Thymus (tissue), 11 donors: ENCODE measurements at regions not wholly inside any gene's neighbourhood (a gene's known extent, or its start where the extent isn't known, plus 50 kb on each side); places are given as distances from the start of the nearest gene placed in this dataset.

Experiments
- DNase-seq, 9 donors: peaks; one replicate each; pipeline ENCODE4 v3.0.0-alpha.2; 2013; ENCODE audit warnings: low spot score in 9 of 9, low read depth in 6 of 9, missing footprints in 1 of 9
- H3K27ac ChIP-seq, 2 donors: one replicate each; pipeline ENCODE4 v1.5.1; 2013; ENCODE audit warnings: control low read depth in 1 of 2, low read depth in 1 of 2, low read length in 1 of 2, mild to moderate bottlenecking in 1 of 2, moderate library complexity in 1 of 2
- H3K27me3 ChIP-seq, 2 donors: one replicate each; pipeline ENCODE4 v1.5.1; 2013; ENCODE audit warnings: low read length in 1 of 2; ENCODE audit not compliant: control insufficient read depth in 2 of 2, insufficient read depth in 1 of 2
- H3K36me3 ChIP-seq, 2 donors: one replicate each; pipeline ENCODE4 v1.5.1; 2013; ENCODE audit warnings: low read length in 1 of 2, mild to moderate bottlenecking in 1 of 2, moderate library complexity in 1 of 2; ENCODE audit not compliant: control insufficient read depth in 2 of 2, insufficient read depth in 2 of 2
- H3K4me1 ChIP-seq, 2 donors: one replicate each; pipeline ENCODE4 v1.5.1; 2013; ENCODE audit warnings: low read length in 2 of 2; ENCODE audit not compliant: control insufficient read depth in 2 of 2, insufficient read depth in 2 of 2
- H3K4me3 ChIP-seq, 2 donors: one replicate each; pipeline ENCODE4 v1.5.1; 2013; ENCODE audit warnings: low read length in 2 of 2, control low read depth in 1 of 2, mild to moderate bottlenecking in 1 of 2
- H3K9me3 ChIP-seq, 2 donors: one replicate each; pipeline ENCODE4 v1.5.1; 2013; ENCODE audit warnings: low read length in 1 of 2, mild to moderate bottlenecking in 1 of 2; ENCODE audit not compliant: control insufficient read depth in 2 of 2, insufficient read depth in 1 of 2
- WGBS: extraction: QIAGEN DNeasy Blood & Tissue Kit; methylation state at CpG from one replicate; pipeline ENCODE4 v1.1.7; 2013; 5-methylcytosine and 5-hydroxymethylcytosine counted together
- donor health status: healthy.

- Histone ChIP-seq H3K4me3 (no peak overlapping the region), H3K4me1 (peaks cover 4 to 8% of the 10 kb centered on the region in 2 donors), H3K9me3 (no peaks in the 10 kb centered on the region), H3K27me3 (peaks cover 54 to 93% of the 10 kb centered on the region in 2 donors), H3K27ac (no peak overlapping the region), H3K36me3 (no peaks in the 10 kb centered on the region)
- 51% methylated on average over 5 of the region's 5 CpGs for WGBS
- no peak for DNase-seq
Observed at GRCh38 chr2:176639671-176640070, 370.4 kb downstream of the MTX2 start.

GRCh38 chr2:176641436-176641835 lies 372.2 kb downstream of the MTX2 start:
- peaks cover 48 to 96% of the 10 kb centered on the region in 2 donors for H3K27me3 ChIP-seq
- no peaks in the 10 kb centered on the region for H3K9me3 ChIP-seq
- no peak overlapping the region for H3K4me3 ChIP-seq
- no peak for DNase-seq
- WGBS, result 97% methylated on average over 2 of the region's 2 CpGs
- no peaks in the 10 kb centered on the region for H3K36me3 ChIP-seq
- peaks cover 4 to 8% of the 10 kb centered on the region in 2 donors for H3K4me1 ChIP-seq
- H3K27ac ChIP-seq, result no peak overlapping the region

- Histone ChIP-seq H3K27ac (no peak overlapping the region), H3K27me3 (peaks cover 44 to 96% of the 10 kb centered on the region in 2 donors), H3K4me1 (peaks cover 4 to 8% of the 10 kb centered on the region in 2 donors), H3K4me3 (no peak overlapping the region), H3K9me3 (no peaks in the 10 kb centered on the region), H3K36me3 (no peaks in the 10 kb centered on the region)
- DNase-seq, result no peak
- 57% methylated on average over 4 of the region's 4 CpGs for WGBS
Observed at GRCh38 chr2:176642074-176642473, 372.8 kb downstream of the MTX2 start.

- H3K36me3 ChIP-seq, result no peaks in the 10 kb centered on the region
- no peaks in the 10 kb centered on the region for H3K9me3 ChIP-seq
- DNase-seq, result no peak
- H3K4me1 ChIP-seq, result no peaks in the 10 kb centered on the region
- no peak overlapping the region for H3K27ac ChIP-seq
- peaks cover 31 to 92% of the 10 kb centered on the region in 2 donors for H3K27me3 ChIP-seq
- no peak overlapping the region for H3K4me3 ChIP-seq
- 18% methylated on average over 8 of the region's 8 CpGs for WGBS
Observed at GRCh38 chr2:176643646-176644045, 374.4 kb downstream of the MTX2 start.

GRCh38 chr2:176645494-176645893 lies 376.3 kb downstream of the MTX2 start:
- peaks cover 15 to 90% of the 10 kb centered on the region in 2 donors for H3K27me3 ChIP-seq
- DNase-seq, result no peak
- H3K27ac ChIP-seq, result no peak overlapping the region
- no peaks in the 10 kb centered on the region for H3K9me3 ChIP-seq
- 96% methylated on average over 3 of the region's 3 CpGs for WGBS
- H3K4me3 ChIP-seq, result no peak overlapping the region
- H3K4me1 ChIP-seq, result no peaks in the 10 kb centered on the region
- no peaks in the 10 kb centered on the region for H3K36me3 ChIP-seq

- Histone ChIP-seq H3K27me3 (peaks cover 12 to 89% of the 10 kb centered on the region in 2 donors), H3K4me3 (no peak overlapping the region), H3K9me3 (no peaks in the 10 kb centered on the region), H3K27ac (no peak overlapping the region), H3K4me1 (no peaks in the 10 kb centered on the region), H3K36me3 (no peaks in the 10 kb centered on the region)
- 91% methylated on average over 5 of the region's 5 CpGs for WGBS
- DNase-seq, result no peak
Observed at GRCh38 chr2:176646033-176646615, 376.9 kb downstream of the MTX2 start.

- no peak for DNase-seq
- Histone ChIP-seq H3K27ac (no peak overlapping the region), H3K9me3 (no peaks in the 10 kb centered on the region), H3K4me3 (no peak overlapping the region), H3K4me1 (no peaks in the 10 kb centered on the region), H3K36me3 (no peaks in the 10 kb centered on the region), H3K27me3 (peaks cover 8 to 79% of the 10 kb centered on the region in 2 donors)
- WGBS, result 95% methylated on average over 11 of the region's 11 CpGs
Observed at GRCh38 chr2:176647325-176648165, 378.3 kb downstream of the MTX2 start.

- DNase-seq, result no peak
- H3K4me3 ChIP-seq, result no peak overlapping the region
- no peaks in the 10 kb centered on the region for H3K4me1 ChIP-seq
- no peak overlapping the region for H3K27ac ChIP-seq
- 80% methylated on average over 8 of the region's 8 CpGs for WGBS
- H3K27me3 ChIP-seq, result peaks cover 7 to 74% of the 10 kb centered on the region in 2 donors
- no peaks in the 10 kb centered on the region for H3K9me3 ChIP-seq
- no peaks in the 10 kb centered on the region for H3K36me3 ChIP-seq
Observed at GRCh38 chr2:176648700-176649297, 379.6 kb downstream of the MTX2 start.
